HL-60 (cell line): ENCODE measurements at regions not wholly inside any gene's neighbourhood (a gene's known extent, or its start where the extent isn't known, plus 50 kb on each side); places are given as distances from the start of the nearest gene placed in this dataset.

Source experiments
- DNase-seq, 2 experiments: peaks; one replicate each; pipeline ENCODE4 v3.0.0-alpha.2; 2010 to 2020; ENCODE audit warnings: low read depth in 1 of 2, low spot score in 1 of 2
- H3K27ac ChIP-seq: fragments of 250-450 bp; sonication (Bioruptor Pico); replicated peaks from 2 replicates; pipeline ENCODE4 v1.5.1; 2020; ENCODE audit warnings: mild to moderate bottlenecking, moderate library complexity
- H3K27me3 ChIP-seq: fragments of 250-450 bp; sonication (Bioruptor Pico); 2 replicates; pipeline ENCODE4 v1.5.1; 2021; ENCODE audit warnings: mild to moderate bottlenecking, moderate library complexity; ENCODE audit not compliant: insufficient read depth, poor library complexity, severe bottlenecking
- H3K4me3 ChIP-seq: replicated peaks from 2 replicates; pipeline ENCODE4 v1.5.1; 2011; ENCODE audit warnings: mild to moderate bottlenecking, control low read depth, low read length; ENCODE audit not compliant: insufficient read depth
- CTCF ChIP-seq: IDR thresholded peaks from one replicate; pipeline ENCODE4 v1.5.1; 2011; ENCODE audit warnings: low read length, control low read depth, inconsistent platforms; ENCODE audit not compliant: insufficient read depth
- GABPA ChIP-seq: IDR thresholded peaks from 2 replicates; pipeline ENCODE4 v1.6.1; 2012; ENCODE audit warnings: low read depth
- POLR2AphosphoS5 ChIP-seq: IDR thresholded peaks from 2 replicates; pipeline ENCODE4 v1.6.1; 2012; ENCODE audit warnings: low read depth
- REST ChIP-seq: IDR thresholded peaks from 2 replicates; pipeline ENCODE4 v1.6.1; 2012; ENCODE audit warnings: low read depth; ENCODE audit not compliant: insufficient replicate concordance
- SPI1 ChIP-seq: IDR thresholded peaks from 2 replicates; pipeline ENCODE4 v1.6.1; 2012; ENCODE audit warnings: low read depth, mild to moderate bottlenecking, borderline replicate concordance

GRCh38 chr4:188396037-188396436 is 256.8 kb downstream of the TRIML1 start:
- H3K27me3 ChIP-seq = no peaks in the 10 kb centered on the region
- no peak overlapping the region for H3K27ac ChIP-seq
- H3K4me3 ChIP-seq = no peak overlapping the region
- no peak for DNase-seq
- TF ChIP-seq REST (no peak), CTCF (no peak), SPI1 (no peak), GABPA (no peak), POLR2AphosphoS5 (no peak)

- Histone ChIP-seq H3K27me3 (no peaks in the 10 kb centered on the region), H3K4me3 (no peak overlapping the region), H3K27ac (no peak overlapping the region)
- TF ChIP-seq REST (no peak), SPI1 (no peak), GABPA (no peak), CTCF (no peak), POLR2AphosphoS5 (no peak)
- DNase-seq = no peak
Observed at GRCh38 chr4:188399834-188400233, 260.6 kb downstream of the TRIML1 start.

GRCh38 chr4:188400451-188400850 is 261.2 kb downstream of the TRIML1 start:
- DNase-seq = no peak
- no peaks in the 10 kb centered on the region for H3K27me3 ChIP-seq
- no peak for TF ChIP-seq CTCF
- no peak for TF ChIP-seq GABPA
- no peak for TF ChIP-seq REST
- no peak for TF ChIP-seq POLR2AphosphoS5
- no peak for TF ChIP-seq SPI1
- H3K27ac ChIP-seq = no peak overlapping the region
- H3K4me3 ChIP-seq = no peak overlapping the region
